ENCODE measurements at regions not wholly inside any gene's neighbourhood (a gene's known extent, or its start where the extent isn't known, plus 50 kb on each side); places are given as distances from the start of the nearest gene placed in this dataset.

DNA sequence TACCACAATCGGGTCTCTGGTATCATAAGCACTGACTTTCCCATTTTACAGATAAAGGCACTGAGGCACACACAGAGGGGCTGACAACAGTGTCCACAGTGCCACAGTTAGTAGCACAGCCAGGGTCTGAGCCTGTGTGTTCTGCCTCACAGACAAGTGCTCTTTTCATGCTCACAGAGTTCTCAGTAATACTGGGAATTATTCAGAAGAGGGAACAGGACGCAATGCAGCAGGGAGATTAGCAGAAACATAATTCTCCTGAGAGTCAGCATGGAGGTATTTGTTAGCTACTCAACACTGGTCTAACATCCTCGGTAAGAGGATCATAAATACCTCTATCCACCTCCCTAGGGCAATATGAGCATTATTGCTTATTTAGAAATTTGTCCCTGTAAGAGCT is 219.3 kb upstream of the EEA1 start:
- TF ChIP-seq, protein P1, sequence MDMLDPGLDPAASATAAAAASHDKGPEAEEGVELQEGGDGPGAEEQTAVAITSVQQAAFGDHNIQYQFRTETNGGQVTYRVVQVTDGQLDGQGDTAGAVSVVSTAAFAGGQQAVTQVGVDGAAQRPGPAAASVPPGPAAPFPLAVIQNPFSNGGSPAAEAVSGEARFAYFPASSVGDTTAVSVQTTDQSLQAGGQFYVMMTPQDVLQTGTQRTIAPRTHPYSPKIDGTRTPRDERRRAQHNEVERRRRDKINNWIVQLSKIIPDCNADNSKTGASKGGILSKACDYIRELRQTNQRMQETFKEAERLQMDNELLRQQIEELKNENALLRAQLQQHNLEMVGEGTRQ (IDR thresholded peaks at IDR 0.05; ENCODE audit: low read length), result no peak
- TF ChIP-seq RAD21 (IDR thresholded peaks at IDR 0.05 in 1 of 2, conservative IDR thresholded peaks at IDR 0.05 in 1 of 2; ENCODE audit: low read depth in 2 of 2, low read length in 2 of 2) (no peak), MAFK (IDR thresholded peaks at IDR 0.05; ENCODE audit: low read depth, low read length) (no peak), SIN3A (conservative IDR thresholded peaks at IDR 0.05 in 1 of 2, IDR thresholded peaks at IDR 0.05 in 1 of 2; ENCODE audit: low read depth in 1 of 2, low read length in 2 of 2) (no peak), POLR2AphosphoS5 (IDR thresholded peaks at IDR 0.05; ENCODE audit: low read depth, low read length) (no peak), CTCF (IDR thresholded peaks at IDR 0.05; ENCODE audit: control extremely low read depth in 1 of 3, insufficient read depth in 1 of 3, low read depth in 1 of 3, low read length in 3 of 3) (no peak), ZNF274 (IDR thresholded peaks at IDR 0.05; ENCODE audit: borderline replicate concordance, extremely low read depth, low read length) (no peak), POLR2A (IDR thresholded peaks at IDR 0.05; ENCODE audit: control extremely low read depth in 1 of 2, low read depth in 2 of 2, low read length in 2 of 2) (no peak), BRCA1 (IDR thresholded peaks at IDR 0.05; ENCODE audit: low read depth, low read length) (no peak), TCF12 (IDR thresholded peaks at IDR 0.05; ENCODE audit: low read depth, low read length) (no peak), RFX5 (IDR thresholded peaks at IDR 0.05; ENCODE audit: borderline replicate concordance, low read depth, low read length) (no peak)
- TF ChIP-seq, protein P2, sequence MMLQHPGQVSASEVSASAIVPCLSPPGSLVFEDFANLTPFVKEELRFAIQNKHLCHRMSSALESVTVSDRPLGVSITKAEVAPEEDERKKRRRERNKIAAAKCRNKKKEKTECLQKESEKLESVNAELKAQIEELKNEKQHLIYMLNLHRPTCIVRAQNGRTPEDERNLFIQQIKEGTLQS (IDR thresholded peaks at IDR 0.05; ENCODE audit: insufficient read depth, low read depth, low read length), result no peak

Data from H1 (cell line).